ENCODE measurements at regions not wholly inside any gene's neighbourhood (a gene's known extent, or its start where the extent isn't known, plus 50 kb on each side); places are given as distances from the start of the nearest gene placed in this dataset.

DNA sequence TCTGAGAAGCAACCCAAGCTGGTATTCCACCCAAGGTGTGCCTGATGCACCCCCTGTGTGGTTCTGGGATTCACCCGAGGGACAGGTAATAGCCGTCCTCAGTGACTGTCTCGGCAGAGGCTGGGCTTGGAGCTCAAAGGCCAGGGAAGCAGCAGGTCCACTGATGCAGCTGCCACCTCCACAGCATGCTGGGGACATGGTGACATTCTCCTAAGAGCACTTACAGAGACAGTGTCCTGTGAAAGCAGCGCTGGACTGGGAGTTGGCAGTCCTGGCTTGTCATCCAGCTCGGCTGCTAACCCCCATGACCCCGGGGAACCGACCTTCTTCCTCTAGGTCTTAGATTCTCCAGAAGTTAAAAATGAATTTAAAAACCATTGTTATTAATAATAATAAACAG, 72.8 kb downstream of the RPUSD4 start:
- DNase-seq (ENCODE audit: low spot score) (no peak), ATAC-seq (ENCODE audit: insufficient number of reproducible peaks, low FRiP score, low read depth) (no peak)
- Histone ChIP-seq H3K27ac (no peak overlapping the region), H3K36me3 (no peaks in the 10 kb centered on the region), H3K9me3 (no peaks in the 10 kb centered on the region), H3K4me3 (no peak overlapping the region), H3K4me1 (ENCODE audit: control insufficient read depth in 1 of 2, low read depth in 2 of 2) (peaks cover 12 to 28% of the 10 kb centered on the region in 2 donors), H3K27me3 (replicated peaks; ENCODE audit: insufficient read depth) (no peaks in the 10 kb centered on the region)
- TF ChIP-seq, protein P1, sequence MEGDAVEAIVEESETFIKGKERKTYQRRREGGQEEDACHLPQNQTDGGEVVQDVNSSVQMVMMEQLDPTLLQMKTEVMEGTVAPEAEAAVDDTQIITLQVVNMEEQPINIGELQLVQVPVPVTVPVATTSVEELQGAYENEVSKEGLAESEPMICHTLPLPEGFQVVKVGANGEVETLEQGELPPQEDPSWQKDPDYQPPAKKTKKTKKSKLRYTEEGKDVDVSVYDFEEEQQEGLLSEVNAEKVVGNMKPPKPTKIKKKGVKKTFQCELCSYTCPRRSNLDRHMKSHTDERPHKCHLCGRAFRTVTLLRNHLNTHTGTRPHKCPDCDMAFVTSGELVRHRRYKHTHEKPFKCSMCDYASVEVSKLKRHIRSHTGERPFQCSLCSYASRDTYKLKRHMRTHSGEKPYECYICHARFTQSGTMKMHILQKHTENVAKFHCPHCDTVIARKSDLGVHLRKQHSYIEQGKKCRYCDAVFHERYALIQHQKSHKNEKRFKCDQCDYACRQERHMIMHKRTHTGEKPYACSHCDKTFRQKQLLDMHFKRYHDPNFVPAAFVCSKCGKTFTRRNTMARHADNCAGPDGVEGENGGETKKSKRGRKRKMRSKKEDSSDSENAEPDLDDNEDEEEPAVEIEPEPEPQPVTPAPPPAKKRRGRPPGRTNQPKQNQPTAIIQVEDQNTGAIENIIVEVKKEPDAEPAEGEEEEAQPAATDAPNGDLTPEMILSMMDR (IDR thresholded peaks at IDR 0.05): no peak

DNA sequence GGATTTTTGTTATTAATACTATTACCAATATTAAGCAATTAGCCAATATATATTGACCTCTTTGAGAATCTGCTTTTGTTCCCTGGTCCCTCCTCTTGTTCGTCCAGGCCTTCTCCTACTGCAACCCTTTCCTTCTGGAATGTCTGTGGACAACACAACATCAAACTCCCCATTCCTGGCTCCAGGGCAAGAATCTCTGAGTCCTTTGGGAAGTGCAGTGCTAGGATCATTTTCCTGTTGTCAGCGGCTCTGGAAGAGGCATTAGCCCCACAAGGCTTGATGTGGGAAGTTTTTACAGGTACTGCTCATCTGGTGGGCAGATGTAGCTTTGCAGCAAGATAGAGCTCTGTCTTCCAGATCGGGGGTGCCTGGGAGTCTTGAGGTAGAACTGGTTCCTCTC, 74.3 kb downstream of the RPUSD4 start:
- Histone ChIP-seq H3K9me3 (no peaks in the 10 kb centered on the region), H3K4me1 (ENCODE audit: control insufficient read depth in 1 of 2, low read depth in 2 of 2) (peaks cover 16 to 33% of the 10 kb centered on the region in 2 donors), H3K36me3 (no peaks in the 10 kb centered on the region), H3K4me3 (no peak overlapping the region), H3K27me3 (replicated peaks; ENCODE audit: insufficient read depth) (no peaks in the 10 kb centered on the region), H3K27ac (no peak overlapping the region)
- TF ChIP-seq, protein P1 (IDR thresholded peaks at IDR 0.05): no peak
- no peak for DNase-seq (ENCODE audit: low spot score)
- no peak for ATAC-seq (ENCODE audit: insufficient number of reproducible peaks, low FRiP score, low read depth)

DNA sequence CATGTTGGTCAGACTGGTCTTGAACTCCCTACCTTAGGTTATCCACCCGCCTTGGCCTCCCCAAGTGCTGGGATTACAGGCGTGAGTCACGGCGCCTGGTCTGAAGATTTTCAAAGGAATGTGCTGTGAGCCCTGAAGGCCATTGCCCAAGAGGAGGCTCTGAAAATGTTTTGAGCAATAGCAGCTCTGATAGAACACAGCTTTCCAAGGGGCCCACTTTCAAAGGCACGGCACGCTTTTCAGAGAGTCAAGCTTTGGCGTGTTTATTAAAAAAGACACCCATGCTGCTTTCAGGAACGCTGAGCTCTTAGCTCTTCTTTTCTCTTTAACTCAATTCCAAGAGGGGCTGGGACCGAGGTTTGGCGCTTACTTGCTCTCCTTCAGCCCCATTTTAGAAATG, 73.8 kb upstream of the CDON start:
- Histone ChIP-seq H3K9me3 (no peaks in the 10 kb centered on the region), H3K36me3 (no peaks in the 10 kb centered on the region), H3K4me1 (ENCODE audit: control insufficient read depth in 1 of 2, low read depth in 2 of 2) (peaks cover 16 to 37% of the 10 kb centered on the region in 2 donors), H3K27me3 (replicated peaks; ENCODE audit: insufficient read depth) (no peaks in the 10 kb centered on the region), H3K27ac (no peak overlapping the region), H3K4me3 (no peak overlapping the region)
- no peak for ATAC-seq (ENCODE audit: insufficient number of reproducible peaks, low FRiP score, low read depth)
- TF ChIP-seq, protein P1 (IDR thresholded peaks at IDR 0.05): no peak
- no peak for DNase-seq (ENCODE audit: low spot score)

DNA sequence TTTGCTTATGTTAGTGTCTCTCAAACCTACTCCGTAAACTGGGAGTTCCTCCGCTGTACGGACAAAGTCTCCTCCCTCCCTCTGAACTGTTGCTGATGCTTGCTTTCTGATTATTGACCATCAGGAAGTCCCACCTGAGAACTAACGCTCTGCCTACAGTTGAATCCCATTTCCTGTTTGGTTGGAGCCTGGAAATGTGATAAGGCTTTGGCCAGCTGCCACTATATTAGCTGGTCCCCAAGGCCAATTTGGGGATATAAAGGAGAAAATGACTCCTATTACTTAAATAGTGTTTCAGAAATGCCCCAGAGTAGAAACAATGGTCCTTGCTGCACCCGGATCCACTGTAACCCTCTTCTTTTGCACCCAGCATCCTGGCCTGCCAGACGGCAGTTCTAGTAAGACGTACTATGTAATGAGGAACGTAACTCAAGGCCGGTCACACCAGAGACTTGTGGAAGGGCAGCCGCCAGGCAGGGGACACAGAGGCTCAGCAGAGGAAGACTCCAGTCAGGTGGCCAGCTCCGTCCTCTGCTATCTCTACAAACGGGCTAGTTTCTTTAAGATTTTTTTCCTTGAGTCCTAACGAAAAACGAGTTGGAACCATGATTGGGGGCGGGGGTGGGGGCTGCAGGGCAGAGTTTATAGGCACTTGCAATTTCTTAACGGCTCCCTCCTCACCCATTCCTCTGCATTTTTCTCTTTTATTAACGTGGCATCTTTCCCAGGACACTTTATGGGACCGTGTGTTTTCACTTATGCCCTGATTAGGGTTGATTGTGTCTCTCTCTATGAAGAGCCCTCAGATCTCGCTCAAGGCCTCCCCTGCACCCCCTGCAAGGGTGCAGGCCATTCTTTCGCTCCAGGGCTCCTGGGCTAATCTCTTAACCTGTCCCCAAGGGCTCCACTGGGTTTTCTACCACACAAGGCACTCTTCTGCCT, 72.8 kb upstream of the CDON start:
- H3K4me3 ChIP-seq: no peak overlapping the region
- no peak for DNase-seq (ENCODE audit: low spot score)
- no peaks in the 10 kb centered on the region for H3K9me3 ChIP-seq
- no peak overlapping the region for H3K27ac ChIP-seq
- no peak for ATAC-seq (ENCODE audit: insufficient number of reproducible peaks, low FRiP score, low read depth)
- TF ChIP-seq, protein P1 (IDR thresholded peaks at IDR 0.05): no peak
- H3K4me1 ChIP-seq (ENCODE audit: control insufficient read depth in 1 of 2, low read depth in 2 of 2): peaks cover 14 to 27% of the 10 kb centered on the region in 2 donors
- H3K36me3 ChIP-seq: no peaks in the 10 kb centered on the region
- no peaks in the 10 kb centered on the region for H3K27me3 ChIP-seq (replicated peaks; ENCODE audit: insufficient read depth)

DNA sequence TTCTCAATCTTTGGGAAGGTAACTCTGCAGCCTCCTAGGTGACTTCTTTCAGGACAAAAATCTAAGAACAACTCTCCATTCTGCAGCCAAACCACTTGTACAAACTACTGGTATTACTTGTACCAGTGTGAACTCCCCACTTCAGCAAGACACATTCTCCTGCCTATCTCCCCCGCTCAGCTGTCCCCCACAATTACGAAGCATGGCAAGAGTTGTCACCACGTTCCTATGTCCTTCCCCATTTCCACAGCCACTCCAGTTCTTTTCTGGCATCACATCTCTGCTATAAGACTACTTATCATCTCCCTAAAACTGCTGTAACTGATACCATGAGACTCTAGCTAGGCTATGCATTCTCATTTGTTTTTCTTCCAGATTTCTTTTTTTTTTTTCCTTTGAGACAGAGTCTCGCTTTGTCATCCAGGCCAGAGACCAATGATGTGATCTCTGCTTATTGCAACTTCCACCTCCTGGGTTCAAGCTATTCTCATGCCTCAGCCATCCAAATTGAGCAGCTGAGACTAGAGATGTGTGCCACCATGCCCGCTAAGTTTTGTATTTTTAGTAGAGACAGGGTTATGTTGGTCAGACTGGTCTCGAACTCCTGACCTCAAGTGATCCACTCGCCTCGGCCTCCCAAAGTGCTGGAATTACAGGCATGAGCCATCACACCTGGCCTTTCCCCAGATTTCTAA, 71.9 kb upstream of the CDON start:
- H3K4me1 ChIP-seq (ENCODE audit: control insufficient read depth in 1 of 2, low read depth in 2 of 2): peaks cover 10 to 18% of the 10 kb centered on the region in 2 donors
- no peaks in the 10 kb centered on the region for H3K36me3 ChIP-seq
- no peak for DNase-seq (ENCODE audit: low spot score)
- H3K4me3 ChIP-seq: no peak overlapping the region
- TF ChIP-seq, protein P1 (IDR thresholded peaks at IDR 0.05): no peak
- no peaks in the 10 kb centered on the region for H3K27me3 ChIP-seq (replicated peaks; ENCODE audit: insufficient read depth)
- ATAC-seq (ENCODE audit: insufficient number of reproducible peaks, low FRiP score, low read depth): no peak
- no peak overlapping the region for H3K27ac ChIP-seq
- no peaks in the 10 kb centered on the region for H3K9me3 ChIP-seq
